ENCODE measurements at regions not wholly inside any gene's neighbourhood (a gene's known extent, or its start where the extent isn't known, plus 50 kb on each side); places are given as distances from the start of the nearest gene placed in this dataset.

DNA sequence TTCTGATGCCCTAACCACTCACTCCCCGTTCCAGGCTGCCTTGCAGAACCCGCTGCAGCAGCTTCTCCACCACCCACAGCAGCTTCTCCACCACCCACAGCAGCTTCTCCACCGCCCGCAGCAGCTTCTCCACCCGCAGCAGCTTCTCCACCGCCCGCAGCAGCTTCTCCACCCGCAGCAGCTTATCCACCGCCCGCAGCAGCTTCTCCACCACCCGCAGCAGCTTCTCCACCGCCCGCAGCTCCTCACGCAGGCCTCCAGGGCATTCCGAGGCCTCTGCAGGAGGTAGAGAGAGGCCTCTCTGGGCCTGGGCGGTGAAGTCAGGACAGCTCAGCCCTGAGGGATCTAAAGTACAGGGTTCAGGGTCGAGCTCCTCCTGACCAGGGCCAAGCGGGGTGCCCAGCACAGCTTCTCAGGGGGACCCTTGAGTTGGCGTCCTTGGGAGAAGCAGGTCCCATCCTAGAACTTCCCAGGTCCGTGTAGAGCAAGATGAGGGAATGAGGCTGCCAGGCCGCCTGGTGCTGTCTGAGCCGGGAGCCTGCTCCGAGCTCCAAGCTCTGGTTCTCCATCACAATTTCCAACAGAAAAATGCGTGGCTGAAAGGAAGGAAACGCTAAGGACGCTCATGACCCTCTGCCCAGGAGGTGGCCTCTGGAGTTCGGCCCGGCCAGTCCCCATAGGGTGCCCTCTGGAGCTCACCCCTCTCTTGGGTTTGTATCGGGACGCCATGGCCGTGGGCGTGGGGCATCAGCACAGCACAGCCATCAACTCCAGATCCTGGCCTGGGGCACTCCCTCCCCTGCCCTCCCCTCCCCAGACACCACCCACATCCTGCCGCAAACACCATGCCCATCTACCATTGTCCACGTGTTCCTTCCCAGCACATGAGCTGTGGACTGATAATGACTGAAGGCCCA lies 528.6 kb downstream of the BRD1 start:
- H3K4me3 ChIP-seq (ENCODE audit: low read depth, low read length), result no peak overlapping the region
- TF ChIP-seq, protein P1, sequence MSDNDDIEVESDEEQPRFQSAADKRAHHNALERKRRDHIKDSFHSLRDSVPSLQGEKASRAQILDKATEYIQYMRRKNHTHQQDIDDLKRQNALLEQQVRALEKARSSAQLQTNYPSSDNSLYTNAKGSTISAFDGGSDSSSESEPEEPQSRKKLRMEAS (IDR thresholded peaks at IDR 0.05; ENCODE audit: low read depth, low read length), result no peak
- TF ChIP-seq POLR2A (IDR thresholded peaks at IDR 0.05; ENCODE audit: extremely low read depth, insufficient read length) (no peak), MYC (IDR thresholded peaks at IDR 0.05; ENCODE audit: low read depth, low read length) (no peak)
- TF ChIP-seq, protein P2, sequence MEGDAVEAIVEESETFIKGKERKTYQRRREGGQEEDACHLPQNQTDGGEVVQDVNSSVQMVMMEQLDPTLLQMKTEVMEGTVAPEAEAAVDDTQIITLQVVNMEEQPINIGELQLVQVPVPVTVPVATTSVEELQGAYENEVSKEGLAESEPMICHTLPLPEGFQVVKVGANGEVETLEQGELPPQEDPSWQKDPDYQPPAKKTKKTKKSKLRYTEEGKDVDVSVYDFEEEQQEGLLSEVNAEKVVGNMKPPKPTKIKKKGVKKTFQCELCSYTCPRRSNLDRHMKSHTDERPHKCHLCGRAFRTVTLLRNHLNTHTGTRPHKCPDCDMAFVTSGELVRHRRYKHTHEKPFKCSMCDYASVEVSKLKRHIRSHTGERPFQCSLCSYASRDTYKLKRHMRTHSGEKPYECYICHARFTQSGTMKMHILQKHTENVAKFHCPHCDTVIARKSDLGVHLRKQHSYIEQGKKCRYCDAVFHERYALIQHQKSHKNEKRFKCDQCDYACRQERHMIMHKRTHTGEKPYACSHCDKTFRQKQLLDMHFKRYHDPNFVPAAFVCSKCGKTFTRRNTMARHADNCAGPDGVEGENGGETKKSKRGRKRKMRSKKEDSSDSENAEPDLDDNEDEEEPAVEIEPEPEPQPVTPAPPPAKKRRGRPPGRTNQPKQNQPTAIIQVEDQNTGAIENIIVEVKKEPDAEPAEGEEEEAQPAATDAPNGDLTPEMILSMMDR (IDR thresholded peaks at IDR 0.05; ENCODE audit: low read depth, low read length), result no peak
- no peak for DNase-seq (ENCODE audit: low read depth)

DNA sequence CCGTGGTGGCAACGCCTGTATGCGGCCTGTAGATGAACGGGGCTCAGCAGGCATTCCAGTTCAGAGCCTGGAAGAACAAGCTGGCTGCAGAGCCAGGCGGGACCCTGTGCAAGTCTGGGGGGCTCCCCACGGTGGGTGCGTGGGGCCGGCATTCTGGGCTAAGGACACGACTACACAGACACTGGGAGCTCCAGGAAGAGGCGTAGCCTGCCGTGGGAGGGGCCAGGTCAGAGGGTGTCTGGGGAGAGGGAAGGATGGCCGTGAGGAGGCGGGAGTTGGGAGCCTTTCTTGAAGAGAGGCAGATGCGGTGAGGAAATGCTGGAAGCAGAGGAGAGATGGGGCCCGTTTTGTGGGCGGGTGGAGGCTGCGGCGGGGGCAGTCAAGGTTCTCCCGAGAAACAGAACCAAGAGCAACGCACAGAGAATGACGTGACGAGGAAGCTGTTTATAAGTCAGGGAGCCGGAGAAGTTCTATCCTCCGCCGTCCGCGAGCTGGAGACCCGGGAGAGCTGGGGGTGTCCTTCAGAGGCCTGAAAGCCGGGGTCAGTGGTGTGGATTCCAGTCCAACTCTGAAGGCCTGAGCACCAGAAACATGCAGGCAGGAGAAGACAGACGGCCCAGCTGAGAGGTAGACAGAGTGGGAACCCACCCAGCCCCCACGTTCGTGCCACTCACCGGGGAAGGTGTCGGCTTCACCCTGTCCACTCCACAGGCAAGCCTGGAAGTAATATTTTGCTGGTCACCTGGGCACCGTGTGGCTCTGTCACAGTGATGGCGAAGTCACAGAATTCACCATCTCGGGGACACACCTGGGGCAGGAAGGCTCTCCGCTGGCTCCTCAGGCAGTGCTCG lies 529.6 kb downstream of the BRD1 start:
- no peak overlapping the region for H3K4me3 ChIP-seq (ENCODE audit: low read depth, low read length)
- no peak for DNase-seq (ENCODE audit: low read depth)
- TF ChIP-seq, protein P2 (IDR thresholded peaks at IDR 0.05; ENCODE audit: low read depth, low read length), result no peak
- no peak for TF ChIP-seq MYC (IDR thresholded peaks at IDR 0.05; ENCODE audit: low read depth, low read length)
- TF ChIP-seq, protein P1 (IDR thresholded peaks at IDR 0.05; ENCODE audit: low read depth, low read length), result no peak
- no peak for TF ChIP-seq POLR2A (IDR thresholded peaks at IDR 0.05; ENCODE audit: extremely low read depth, insufficient read length)

DNA sequence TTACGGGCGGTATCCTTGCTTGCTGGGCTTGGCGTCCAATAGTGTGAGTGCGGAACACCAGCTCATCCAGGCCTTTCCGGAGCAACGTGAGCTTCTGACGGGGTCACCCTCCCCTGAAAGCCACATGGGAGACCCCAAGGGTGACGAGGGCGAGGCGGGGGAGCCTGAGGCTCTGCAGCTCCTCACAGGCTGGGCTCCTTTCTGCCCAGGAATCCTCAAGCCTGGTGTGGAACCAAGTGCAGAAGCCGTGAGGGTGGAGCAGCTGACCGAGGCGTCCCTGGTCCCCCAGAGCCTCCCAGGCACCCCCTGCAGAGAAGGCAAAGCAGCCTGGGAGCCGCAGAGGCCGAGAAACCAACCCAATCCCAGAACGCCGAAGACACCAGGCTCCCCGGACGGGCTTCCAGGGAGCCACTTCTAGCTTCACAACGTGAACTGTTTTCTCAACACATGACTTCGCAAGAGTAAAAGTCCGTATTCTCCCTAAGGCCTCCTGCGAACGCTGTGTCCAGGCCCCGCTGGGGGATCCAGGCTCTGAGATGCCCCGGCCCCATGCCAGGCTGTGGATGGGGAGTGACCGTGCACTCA lies 530.3 kb downstream of the BRD1 start:
- no peak for TF ChIP-seq POLR2A (IDR thresholded peaks at IDR 0.05; ENCODE audit: extremely low read depth, insufficient read length)
- no peak overlapping the region for H3K4me3 ChIP-seq (ENCODE audit: low read depth, low read length)
- no peak for DNase-seq (ENCODE audit: low read depth)

DNA sequence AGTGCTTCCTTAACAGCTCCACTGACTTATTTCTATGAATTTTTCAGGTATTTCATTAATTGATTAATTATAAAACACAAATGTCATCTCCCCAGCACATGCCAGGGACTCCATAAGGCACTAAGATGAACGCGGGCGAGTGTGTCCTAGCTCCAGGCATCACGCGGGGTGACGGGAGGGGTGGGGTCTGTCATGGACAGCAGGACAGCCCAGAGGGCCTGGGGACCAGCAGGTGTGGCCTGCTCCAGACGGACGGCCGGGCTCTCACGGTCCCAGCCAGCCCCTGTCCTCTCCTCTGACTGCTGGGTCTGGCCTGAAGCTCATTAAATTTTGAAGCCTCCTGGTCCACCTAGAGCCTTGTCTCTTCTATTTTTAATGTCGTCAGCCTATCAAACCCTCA lies 531.1 kb downstream of the BRD1 start:
- no peak for DNase-seq (ENCODE audit: low read depth)
- TF ChIP-seq, protein P2 (IDR thresholded peaks at IDR 0.05; ENCODE audit: low read depth, low read length), result no peak
- TF ChIP-seq POLR2A (IDR thresholded peaks at IDR 0.05; ENCODE audit: extremely low read depth, insufficient read length), result no peak
- TF ChIP-seq, protein P1 (IDR thresholded peaks at IDR 0.05; ENCODE audit: low read depth, low read length), result no peak
- TF ChIP-seq MYC (IDR thresholded peaks at IDR 0.05; ENCODE audit: low read depth, low read length), result no peak
- H3K4me3 ChIP-seq (ENCODE audit: low read depth, low read length), result no peak overlapping the region

DNA sequence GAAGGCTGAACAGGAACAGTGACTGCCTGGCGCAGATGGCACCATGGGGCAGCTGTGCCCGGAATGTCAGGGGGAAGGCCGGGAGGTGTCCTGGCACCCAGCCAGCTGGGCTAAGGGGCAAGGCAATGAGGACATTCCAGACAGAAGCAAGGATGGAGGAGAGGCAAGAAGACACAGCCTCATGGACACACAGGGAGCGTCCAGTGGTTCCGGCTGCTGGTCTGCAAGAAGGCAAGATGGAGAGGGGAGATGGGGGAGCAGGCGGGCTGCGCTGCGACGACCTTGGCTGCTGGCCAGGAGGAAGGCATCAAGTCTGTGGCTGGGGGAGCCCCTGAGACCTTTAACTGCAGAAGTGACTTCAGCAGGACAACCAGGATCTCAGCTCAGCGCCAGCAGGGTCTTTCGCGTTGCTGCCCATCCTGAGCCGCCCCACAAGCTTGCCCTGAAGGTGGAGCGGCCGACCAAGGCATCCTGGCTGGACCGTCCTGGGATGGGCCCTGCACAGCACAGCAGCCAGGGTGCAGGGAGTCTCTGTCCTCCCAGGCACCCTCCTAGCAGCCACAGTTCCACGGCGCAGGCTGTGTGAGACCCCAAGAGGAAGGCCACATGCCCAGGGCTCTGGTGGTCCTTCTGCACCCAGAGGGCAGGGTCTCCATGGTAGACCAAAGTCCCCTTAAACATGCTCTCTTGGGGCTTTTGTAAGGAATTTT lies 531.7 kb downstream of the BRD1 start:
- TF ChIP-seq MYC (IDR thresholded peaks at IDR 0.05; ENCODE audit: low read depth, low read length) (no peak), POLR2A (IDR thresholded peaks at IDR 0.05; ENCODE audit: extremely low read depth, insufficient read length) (no peak)
- TF ChIP-seq, protein P1 (IDR thresholded peaks at IDR 0.05; ENCODE audit: low read depth, low read length), result no peak
- TF ChIP-seq, protein P2 (IDR thresholded peaks at IDR 0.05; ENCODE audit: low read depth, low read length), result no peak
- no peak for DNase-seq (ENCODE audit: low read depth)
- H3K4me3 ChIP-seq (ENCODE audit: low read depth, low read length), result no peak overlapping the region

Data from NB4 (cell line).